ENCODE measurements at regions not wholly inside any gene's neighbourhood (a gene's known extent, or its start where the extent isn't known, plus 50 kb on each side); places are given as distances from the start of the nearest gene placed in this dataset.

GRCh38 chr11:104275992-104276391, 112.0 kb upstream of the PDGFD start:
- TF ChIP-seq, protein P1, sequence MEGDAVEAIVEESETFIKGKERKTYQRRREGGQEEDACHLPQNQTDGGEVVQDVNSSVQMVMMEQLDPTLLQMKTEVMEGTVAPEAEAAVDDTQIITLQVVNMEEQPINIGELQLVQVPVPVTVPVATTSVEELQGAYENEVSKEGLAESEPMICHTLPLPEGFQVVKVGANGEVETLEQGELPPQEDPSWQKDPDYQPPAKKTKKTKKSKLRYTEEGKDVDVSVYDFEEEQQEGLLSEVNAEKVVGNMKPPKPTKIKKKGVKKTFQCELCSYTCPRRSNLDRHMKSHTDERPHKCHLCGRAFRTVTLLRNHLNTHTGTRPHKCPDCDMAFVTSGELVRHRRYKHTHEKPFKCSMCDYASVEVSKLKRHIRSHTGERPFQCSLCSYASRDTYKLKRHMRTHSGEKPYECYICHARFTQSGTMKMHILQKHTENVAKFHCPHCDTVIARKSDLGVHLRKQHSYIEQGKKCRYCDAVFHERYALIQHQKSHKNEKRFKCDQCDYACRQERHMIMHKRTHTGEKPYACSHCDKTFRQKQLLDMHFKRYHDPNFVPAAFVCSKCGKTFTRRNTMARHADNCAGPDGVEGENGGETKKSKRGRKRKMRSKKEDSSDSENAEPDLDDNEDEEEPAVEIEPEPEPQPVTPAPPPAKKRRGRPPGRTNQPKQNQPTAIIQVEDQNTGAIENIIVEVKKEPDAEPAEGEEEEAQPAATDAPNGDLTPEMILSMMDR (IDR thresholded peaks at IDR 0.05), result no peak
- Mint-ChIP-seq H3K36me3 (ENCODE audit: low read depth) (no peaks in the 10 kb centered on the region), H3K27ac (no peak overlapping the region), H3K4me3 (no peak overlapping the region), H3K9me3 (no peaks in the 10 kb centered on the region; the same call in 1 of the 2 replicates), H3K4me1 (ENCODE audit: low read depth) (no peaks in the 10 kb centered on the region; the same call in 1 of the 2 replicates), H3K27me3 (ENCODE audit: insufficient read depth) (no peaks in the 10 kb centered on the region)
- DNase-seq, result no peak

DNA sequence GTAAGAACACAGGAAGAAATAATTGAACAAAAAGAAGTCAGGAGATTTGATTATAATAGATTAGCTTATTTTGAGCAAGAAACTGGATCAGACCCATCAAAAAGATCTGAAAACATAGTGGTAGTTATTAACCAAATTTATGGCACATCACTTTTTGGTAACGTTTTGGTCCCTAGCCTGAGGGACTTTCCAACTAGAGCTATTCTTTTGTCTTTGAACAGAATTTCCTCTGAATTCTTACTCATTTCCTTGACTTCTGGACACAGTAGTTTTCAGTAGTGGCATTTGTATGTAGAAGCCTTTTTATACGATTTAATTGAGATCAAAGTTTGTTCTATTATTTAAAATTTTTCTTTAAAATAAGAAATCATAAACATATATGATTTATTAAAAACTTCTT, 96.5 kb upstream of the PDGFD start:
- no peak overlapping the region for H3K27ac Mint-ChIP-seq
- H3K27me3 Mint-ChIP-seq (ENCODE audit: insufficient read depth), result no peaks in the 10 kb centered on the region; the same call in 1 of the 2 replicates
- no peaks in the 10 kb centered on the region for H3K4me1 Mint-ChIP-seq (ENCODE audit: low read depth)
- DNase-seq, result no peak
- no peaks in the 10 kb centered on the region for H3K36me3 Mint-ChIP-seq (ENCODE audit: low read depth)
- no peaks in the 10 kb centered on the region for H3K9me3 Mint-ChIP-seq
- H3K4me3 Mint-ChIP-seq, result no peak overlapping the region
- TF ChIP-seq, protein P1 (IDR thresholded peaks at IDR 0.05), result no peak

DNA sequence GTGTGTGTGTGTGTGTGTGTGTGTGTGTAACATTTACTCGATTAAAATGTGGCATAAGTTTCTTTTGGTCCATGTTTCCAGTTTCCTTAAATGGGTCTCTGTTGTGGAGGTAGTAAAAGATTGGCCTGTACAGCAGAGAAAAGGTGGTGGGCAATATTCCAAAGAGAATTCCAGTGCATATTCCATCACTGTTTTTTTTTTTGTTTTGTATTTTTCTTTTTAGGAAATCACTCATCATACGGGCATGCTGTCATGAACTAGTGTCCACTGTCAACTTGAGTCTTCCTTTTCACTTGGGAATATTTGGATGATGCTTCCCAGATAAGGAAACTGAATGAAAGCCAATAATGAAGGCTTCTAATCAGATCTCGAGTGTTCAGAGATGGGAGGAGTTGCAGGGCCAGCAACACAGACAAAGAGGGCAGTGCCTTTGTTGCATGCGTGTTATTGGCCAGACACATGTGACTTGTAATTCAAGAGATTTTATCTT, 95.2 kb upstream of the PDGFD start:
- Mint-ChIP-seq H3K27ac (no peak overlapping the region), H3K27me3 (ENCODE audit: insufficient read depth) (peaks cover 1% of the 10 kb centered on the region), H3K4me1 (ENCODE audit: low read depth) (no peaks in the 10 kb centered on the region), H3K4me3 (no peak overlapping the region), H3K9me3 (peaks cover 5% of the 10 kb centered on the region; the same call in 1 of the 2 replicates), H3K36me3 (ENCODE audit: low read depth) (no peaks in the 10 kb centered on the region)
- TF ChIP-seq, protein P1 (IDR thresholded peaks at IDR 0.05), result no peak
- DNase-seq, result no peak

DNA sequence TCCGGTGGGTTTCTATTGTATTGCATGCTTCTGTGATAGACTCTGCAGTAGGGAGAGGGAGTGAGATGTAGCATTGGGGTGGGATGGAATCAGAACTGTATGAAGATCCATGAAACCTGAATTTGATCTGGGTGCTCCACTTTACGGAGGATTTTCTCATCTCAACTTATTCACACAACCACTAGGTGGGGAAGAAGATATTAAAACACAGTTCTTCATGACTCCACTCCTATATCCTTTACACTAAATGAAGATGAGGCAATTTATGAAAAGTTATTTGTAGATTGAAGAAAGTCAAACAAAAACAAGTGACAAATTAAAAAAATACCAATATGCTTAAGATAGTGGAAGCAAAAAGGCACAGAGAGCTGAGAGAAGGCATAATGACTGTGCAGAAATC, 92.6 kb upstream of the PDGFD start:
- DNase-seq, result no peak
- H3K36me3 Mint-ChIP-seq (ENCODE audit: low read depth), result no peaks in the 10 kb centered on the region
- no peak overlapping the region for H3K4me3 Mint-ChIP-seq
- H3K9me3 Mint-ChIP-seq, result peaks cover 5% of the 10 kb centered on the region; the same call in 1 of the 2 replicates
- no peaks in the 10 kb centered on the region for H3K4me1 Mint-ChIP-seq (ENCODE audit: low read depth)
- H3K27me3 Mint-ChIP-seq (ENCODE audit: insufficient read depth), result peaks cover 1% of the 10 kb centered on the region
- TF ChIP-seq, protein P1 (IDR thresholded peaks at IDR 0.05), result peak; percentile 28
- no peak overlapping the region for H3K27ac Mint-ChIP-seq

GRCh38 chr11:104254347-104254746, 90.4 kb upstream of the PDGFD start:
- TF ChIP-seq, protein P1 (IDR thresholded peaks at IDR 0.05), result peak; percentile 57
- Mint-ChIP-seq H3K27ac (no peak overlapping the region), H3K36me3 (ENCODE audit: low read depth) (no peaks in the 10 kb centered on the region), H3K4me1 (ENCODE audit: low read depth) (no peaks in the 10 kb centered on the region), H3K9me3 (peaks cover 5% of the 10 kb centered on the region; the same call in 1 of the 2 replicates), H3K4me3 (no peak overlapping the region), H3K27me3 (ENCODE audit: insufficient read depth) (peaks cover 1% of the 10 kb centered on the region)
- no peak for DNase-seq

DNA sequence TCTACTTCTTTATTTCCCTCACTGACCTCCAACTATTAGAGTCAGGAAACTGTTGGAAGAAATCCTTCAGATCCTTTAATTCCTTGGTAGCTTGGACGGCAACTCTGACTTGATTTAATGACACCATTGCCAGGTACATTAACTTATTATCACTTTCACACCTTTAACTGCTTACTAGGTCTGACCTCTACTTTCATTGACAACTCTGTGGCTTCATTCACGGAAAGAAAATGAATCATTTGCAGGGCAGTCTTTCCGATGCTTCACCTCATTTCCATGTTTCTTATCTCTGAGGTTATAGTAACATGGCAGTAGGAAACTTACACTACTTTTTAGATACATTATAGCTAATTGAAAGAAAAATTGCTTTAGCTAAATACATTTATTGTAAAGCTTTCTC, 82.6 kb upstream of the PDGFD start:
- Mint-ChIP-seq H3K27ac (no peak overlapping the region), H3K4me1 (ENCODE audit: low read depth) (no peaks in the 10 kb centered on the region), H3K9me3 (peaks cover 4% of the 10 kb centered on the region; the same call in 1 of the 2 replicates), H3K4me3 (no peak overlapping the region), H3K36me3 (ENCODE audit: low read depth) (no peaks in the 10 kb centered on the region), H3K27me3 (ENCODE audit: insufficient read depth) (no peaks in the 10 kb centered on the region)
- no peak for DNase-seq
- TF ChIP-seq, protein P1 (IDR thresholded peaks at IDR 0.05), result no peak
